Left cardiac atrium (tissue), 4 donors: ENCODE measurements at regions not wholly inside any gene's neighbourhood (a gene's known extent, or its start where the extent isn't known, plus 50 kb on each side); places are given as distances from the start of the nearest gene placed in this dataset.
A peak's percentile ranks its signal among the peaks of the same experiment; 100 is the strongest.

Experiments used
- ATAC-seq, 2 donors: fragments of 200-7000 bp; cut with Tn5 transposase; one replicate each; pipeline ENCODE4 v1.9.1; 2020; ENCODE audit warnings: mild to moderate bottlenecking in 2 of 2, moderate library complexity in 2 of 2
- DNase-seq: peaks from one replicate; pipeline ENCODE4 v3.0.0-alpha.2; 2020
- intact Hi-C, 2 donors: fragments of 100-400 bp; cut with DNase I; formaldehyde crosslinking; loops; one replicate each; pipeline versions ENCODE4 v1.14.1 to v1.15.1; 2022 to 2023
- donor health status: DM: no; HTN: yes; CAD: no.
- donor health status: DM: no; HTN: yes; CAD: no; lungs with severe emphysema.
- donor health status: DM: yes; HTN: yes; CAD: no.
- donor health status: Dilated cardiomyopathy.

- intact Hi-C loops: no loop called here
- no peak for DNase-seq
- ATAC-seq: no peak
Observed at GRCh38 chr2:23200068-23200786, 184.8 kb upstream of the KLHL29 start.

GRCh38 chr2:23200787-23201114 is 184.2 kb upstream of the KLHL29 start:
- ATAC-seq (no peak), DNase-seq (no peak)
- intact Hi-C loops: no loop called here

GRCh38 chr2:23203383-23203782 is 181.6 kb upstream of the KLHL29 start:
- ATAC-seq: no peak
- no peak for DNase-seq
- intact Hi-C loops: no loop called here

GRCh38 chr2:23204685-23205242 is 180.2 kb upstream of the KLHL29 start:
- DNase-seq (no peak), ATAC-seq (no peak)

GRCh38 chr2:23206650-23207049 is 178.3 kb upstream of the KLHL29 start:
- no peak for ATAC-seq
- DNase-seq: no peak

More at GRCh38 chr2:23204685-23205242, 180.2 kb upstream of the KLHL29 start:
- intact Hi-C loops: no loop called here

GRCh38 chr2:23207871-23208270 is 177.1 kb upstream of the KLHL29 start:
- intact Hi-C loops: no loop called here
- ATAC-seq: peak in 1 of 2 donors; percentile 53
- DNase-seq: no peak

More at GRCh38 chr2:23206650-23207049, 178.3 kb upstream of the KLHL29 start:
- intact Hi-C loops: no loop called here

- DNase-seq (no peak), ATAC-seq (no peak)
- intact Hi-C loops: no loop called here
Observed at GRCh38 chr2:23208339-23208738, 176.6 kb upstream of the KLHL29 start.

- intact Hi-C loops: no loop called here
- DNase-seq: no peak
- no peak for ATAC-seq
Observed at GRCh38 chr2:23209059-23209458, 175.9 kb upstream of the KLHL29 start.

GRCh38 chr2:23211987-23212583 is 172.9 kb upstream of the KLHL29 start:
- ATAC-seq (no peak), DNase-seq (no peak)
- intact Hi-C loops: no loop called here

GRCh38 chr2:23213196-23213595 is 171.8 kb upstream of the KLHL29 start:
- no peak for ATAC-seq
- intact Hi-C loops: no loop called here
- DNase-seq: no peak

- ATAC-seq (no peak), DNase-seq (no peak)
- intact Hi-C loops: no loop called here
Observed at GRCh38 chr2:23215016-23215415, 170.0 kb upstream of the KLHL29 start.

- no peak for DNase-seq
- intact Hi-C loops: no loop called here
- ATAC-seq: no peak
Observed at GRCh38 chr2:23219666-23220065, 165.3 kb upstream of the KLHL29 start.

GRCh38 chr2:23220513-23221094 is 164.4 kb upstream of the KLHL29 start:
- no peak for ATAC-seq
- intact Hi-C loops: no loop called here
- DNase-seq: no peak

- no peak for ATAC-seq
- DNase-seq: no peak
- intact Hi-C loops: no loop called here
Observed at GRCh38 chr2:23221236-23221635, 163.7 kb upstream of the KLHL29 start.

GRCh38 chr2:23221901-23222300 is 163.1 kb upstream of the KLHL29 start:
- intact Hi-C loops: no loop called here

GRCh38 chr2:23230885-23231284 is 154.1 kb upstream of the KLHL29 start:
- DNase-seq: no peak
- ATAC-seq: no peak
- intact Hi-C loops: no loop called here

More at GRCh38 chr2:23221901-23222300, 163.1 kb upstream of the KLHL29 start:
- ATAC-seq (no peak), DNase-seq (no peak)

GRCh38 chr2:23231865-23232264 is 153.1 kb upstream of the KLHL29 start:
- DNase-seq: no peak
- intact Hi-C loops: no loop called here
- no peak for ATAC-seq

GRCh38 chr2:23235292-23235691 is 149.7 kb upstream of the KLHL29 start:
- DNase-seq (no peak), ATAC-seq (peak in 1 of 2 donors; percentile 62)
- intact Hi-C loops: no loop called here

GRCh38 chr2:23235736-23236135 is 149.2 kb upstream of the KLHL29 start:
- ATAC-seq (no peak), DNase-seq (no peak)
- intact Hi-C loops: no loop called here

- no peak for DNase-seq
Observed at GRCh38 chr2:23237147-23237546, 147.8 kb upstream of the KLHL29 start.

More at GRCh38 chr2:23237147-23237546, 147.8 kb upstream of the KLHL29 start:
- intact Hi-C loops: no loop called here
- no peak for ATAC-seq
